22Rv1 (cell line): ENCODE measurements at regions not wholly inside any gene's neighbourhood (a gene's known extent, or its start where the extent isn't known, plus 50 kb on each side); places are given as distances from the start of the nearest gene placed in this dataset.

Experiments used
- H3K27ac ChIP-seq: fragments of 450-650 bp; 2 replicates; pipeline ENCODE4 v1.5.1; 2017
- ZFX ChIP-seq: fragments of 450-650 bp; IDR thresholded peaks from 2 replicates; pipeline ENCODE4 v1.6.1; 2017; ENCODE audit warnings: antibody characterized with exemption, borderline replicate concordance
- TF ChIP-seq, protein P1 (sequence below): fragments of 450-650 bp; IDR thresholded peaks from 2 replicates; pipeline ENCODE4 v1.5.1; 2017; ENCODE audit warnings: mild to moderate bottlenecking

DNA sequence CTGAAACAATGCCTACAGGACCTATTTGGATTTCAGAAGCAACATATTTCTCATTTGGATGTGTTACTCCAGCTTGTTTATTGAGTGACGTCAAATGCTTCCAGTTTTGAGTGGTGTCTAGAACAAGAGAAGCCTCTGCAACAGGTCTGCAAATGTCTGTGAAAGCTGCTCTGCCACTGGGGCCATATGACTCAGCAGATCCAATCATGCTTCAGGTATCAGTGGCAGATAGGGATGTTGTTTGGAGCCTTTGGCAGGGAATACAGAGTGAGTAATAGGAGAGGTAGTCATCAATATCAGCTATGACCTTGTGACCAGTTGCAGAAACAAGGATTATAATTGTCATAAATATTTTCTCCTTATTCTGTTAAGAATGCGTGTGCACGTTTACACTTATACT lies 141.1 kb upstream of the ZXDA start:
- TF ChIP-seq, protein P1, sequence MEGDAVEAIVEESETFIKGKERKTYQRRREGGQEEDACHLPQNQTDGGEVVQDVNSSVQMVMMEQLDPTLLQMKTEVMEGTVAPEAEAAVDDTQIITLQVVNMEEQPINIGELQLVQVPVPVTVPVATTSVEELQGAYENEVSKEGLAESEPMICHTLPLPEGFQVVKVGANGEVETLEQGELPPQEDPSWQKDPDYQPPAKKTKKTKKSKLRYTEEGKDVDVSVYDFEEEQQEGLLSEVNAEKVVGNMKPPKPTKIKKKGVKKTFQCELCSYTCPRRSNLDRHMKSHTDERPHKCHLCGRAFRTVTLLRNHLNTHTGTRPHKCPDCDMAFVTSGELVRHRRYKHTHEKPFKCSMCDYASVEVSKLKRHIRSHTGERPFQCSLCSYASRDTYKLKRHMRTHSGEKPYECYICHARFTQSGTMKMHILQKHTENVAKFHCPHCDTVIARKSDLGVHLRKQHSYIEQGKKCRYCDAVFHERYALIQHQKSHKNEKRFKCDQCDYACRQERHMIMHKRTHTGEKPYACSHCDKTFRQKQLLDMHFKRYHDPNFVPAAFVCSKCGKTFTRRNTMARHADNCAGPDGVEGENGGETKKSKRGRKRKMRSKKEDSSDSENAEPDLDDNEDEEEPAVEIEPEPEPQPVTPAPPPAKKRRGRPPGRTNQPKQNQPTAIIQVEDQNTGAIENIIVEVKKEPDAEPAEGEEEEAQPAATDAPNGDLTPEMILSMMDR, result no peak
- TF ChIP-seq ZFX, result no peak
- H3K27ac ChIP-seq, result no peak overlapping the region

- no peak overlapping the region for H3K27ac ChIP-seq
- no peak for TF ChIP-seq ZFX
- TF ChIP-seq, protein P1, result no peak
These were observed 133.9 kb upstream of the ZXDA start for GRCh38 chrX:58044130-58044529.

DNA sequence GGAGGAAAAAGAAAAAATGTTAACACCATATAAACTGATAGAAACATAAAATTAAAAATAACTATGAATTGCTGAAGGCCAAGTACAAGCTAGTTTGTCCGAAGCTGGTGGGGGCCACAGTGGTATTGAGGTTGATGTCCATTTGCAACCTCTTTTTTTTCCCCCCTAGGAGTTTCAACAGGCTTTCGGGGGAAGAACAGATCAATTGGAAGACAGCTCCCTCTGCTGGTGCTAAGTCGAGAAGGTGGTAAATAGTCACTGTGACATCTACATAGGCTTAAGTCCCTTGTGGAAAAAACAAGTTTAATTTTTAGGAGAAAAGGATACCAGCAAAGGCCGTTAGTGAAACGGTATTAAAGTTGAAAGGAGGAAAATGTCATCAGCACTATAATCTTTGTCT lies 115.7 kb upstream of the ZXDA start:
- no peak overlapping the region for H3K27ac ChIP-seq
- no peak for TF ChIP-seq ZFX
- TF ChIP-seq, protein P1, result peak; percentile 60

GRCh38 chrX:57985951-57986350 lies 75.7 kb upstream of the ZXDA start:
- TF ChIP-seq ZFX, result no peak
- TF ChIP-seq, protein P1, result no peak
- no peak overlapping the region for H3K27ac ChIP-seq

GRCh38 chrX:57984620-57985019 lies 74.4 kb upstream of the ZXDA start:
- no peak overlapping the region for H3K27ac ChIP-seq
- TF ChIP-seq, protein P1, result no peak
- no peak for TF ChIP-seq ZFX

- no peak overlapping the region for H3K27ac ChIP-seq
- TF ChIP-seq ZFX, result no peak
- TF ChIP-seq, protein P1, result peak; percentile 26; the same call in 1 of the 2 replicates
These were observed 67.7 kb upstream of the ZXDA start for GRCh38 chrX:57977992-57978391.

DNA sequence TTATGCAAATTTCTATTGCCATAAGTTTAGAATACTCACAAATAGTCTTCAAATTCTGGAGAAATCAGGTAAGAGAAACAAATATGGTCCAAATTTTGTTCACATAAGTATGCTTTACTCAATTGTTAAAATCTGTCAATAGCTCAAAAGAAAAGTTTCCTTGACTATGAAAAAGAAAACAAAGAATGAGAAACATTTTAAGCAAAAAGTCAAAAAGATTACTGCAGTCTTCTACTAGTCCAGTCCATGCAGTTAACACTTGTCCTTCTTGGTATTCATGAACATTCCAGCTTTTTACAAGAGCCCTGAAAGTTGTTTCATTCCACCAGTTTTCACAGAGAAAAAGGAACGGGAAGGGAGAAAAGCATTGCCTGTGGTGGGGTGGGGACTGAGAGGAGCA lies 54.7 kb upstream of the ZXDA start:
- H3K27ac ChIP-seq, result no peak overlapping the region
- TF ChIP-seq, protein P1, result no peak
- TF ChIP-seq ZFX, result no peak
